Hepatic stellate cell (primary cell): ENCODE measurements at regions not wholly inside any gene's neighbourhood (a gene's known extent, or its start where the extent isn't known, plus 50 kb on each side); places are given as distances from the start of the nearest gene placed in this dataset.

Experiments
- DNase-seq: peaks from one replicate; pipeline ENCODE4 v3.0.0; 2011; ENCODE audit warnings: low spot score

GRCh38 chr13:93140912-93141311 is 85.7 kb upstream of the GPC6 start:
- no peak for DNase-seq

GRCh38 chr13:93144031-93144430 is 82.6 kb upstream of the GPC6 start:
- no peak for DNase-seq

DNA sequence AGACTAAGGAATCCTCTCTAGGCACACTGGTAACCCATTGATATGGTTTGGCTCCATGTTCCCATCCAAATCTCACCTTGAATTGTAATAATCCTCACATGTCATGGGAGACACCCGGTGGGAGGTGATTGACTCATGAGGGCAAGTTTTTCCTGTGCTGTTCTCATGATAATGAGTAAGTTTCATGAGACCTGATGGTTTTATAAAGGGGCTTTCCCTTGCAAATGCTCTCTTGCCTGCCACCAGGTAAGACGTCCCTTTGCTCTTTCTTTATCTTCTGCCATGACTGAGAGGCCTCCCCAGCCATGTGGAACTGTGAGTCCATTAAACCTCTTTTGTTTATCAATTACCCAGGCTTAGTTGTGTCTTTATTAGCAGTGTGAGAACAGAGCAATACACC is 81.4 kb upstream of the GPC6 start:
- DNase-seq = no peak

- peak; percentile 3 for DNase-seq
Observed at GRCh38 chr13:93146584-93147297, 79.9 kb upstream of the GPC6 start.

GRCh38 chr13:93147298-93147645 is 79.3 kb upstream of the GPC6 start:
- no peak for DNase-seq

DNA sequence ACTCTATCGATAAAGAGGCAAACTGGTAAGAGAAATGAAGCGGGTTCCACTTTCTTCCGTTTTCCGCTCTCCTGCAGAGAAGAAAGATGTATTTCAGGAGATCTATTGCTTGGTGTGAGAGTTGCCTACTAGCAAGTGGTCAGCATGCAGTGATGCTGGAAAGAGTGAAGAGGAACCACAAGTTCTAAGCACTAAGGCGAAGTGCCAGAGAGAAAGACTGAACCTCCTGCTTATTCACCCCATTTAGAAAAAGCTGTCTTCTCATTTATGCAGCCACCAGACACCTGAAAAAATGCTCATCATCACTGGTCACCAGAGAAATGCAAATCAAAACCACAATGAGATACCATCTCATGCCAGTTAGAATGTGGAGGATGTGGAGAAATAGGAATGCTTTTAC is 78.7 kb upstream of the GPC6 start:
- DNase-seq = no peak

GRCh38 chr13:93151277-93151676 is 75.3 kb upstream of the GPC6 start:
- DNase-seq = peak; percentile 7

GRCh38 chr13:93158565-93158964 is 68.0 kb upstream of the GPC6 start:
- no peak for DNase-seq

DNA sequence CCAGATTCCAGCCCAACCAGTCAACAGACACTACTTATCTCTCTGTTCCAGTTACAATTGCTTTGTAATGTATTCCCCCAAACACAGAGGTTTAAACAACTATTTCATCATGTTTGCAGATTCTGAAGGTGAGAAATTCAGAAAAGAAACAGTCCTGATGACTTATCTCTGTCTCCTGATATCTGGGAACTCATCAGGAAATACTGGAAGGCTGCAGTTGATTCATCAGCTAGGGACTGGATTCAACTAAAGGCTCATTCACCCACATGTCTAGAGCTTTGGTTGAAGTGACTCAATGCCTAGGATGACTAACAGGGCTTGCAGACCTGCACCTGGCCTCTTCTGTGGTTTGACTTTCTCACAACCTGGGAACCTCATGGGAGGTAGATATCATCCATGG is 56.6 kb upstream of the GPC6 start:
- peak; percentile 0 for DNase-seq

GRCh38 chr13:93172109-93172508 is 54.5 kb upstream of the GPC6 start:
- peak; percentile 0 for DNase-seq

GRCh38 chr13:93173654-93174053 is 53.0 kb upstream of the GPC6 start:
- DNase-seq = no peak

DNA sequence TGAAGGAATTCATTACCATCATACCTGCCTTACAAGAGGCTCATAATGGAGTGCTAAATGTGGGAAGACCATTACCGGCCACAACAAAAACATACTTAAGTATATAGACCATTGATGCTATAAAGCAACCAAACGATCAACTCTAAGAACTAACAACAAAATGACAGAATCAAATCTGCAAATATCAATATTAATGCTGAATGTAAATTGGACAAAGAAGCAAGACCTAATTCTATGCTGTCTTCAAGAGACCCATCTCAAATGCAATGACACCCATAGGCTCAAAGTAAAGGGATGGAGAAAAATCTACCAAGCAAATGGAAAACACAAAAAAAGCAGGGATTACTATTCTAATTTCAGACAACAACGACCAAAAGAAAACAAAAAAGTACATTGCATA is 52.3 kb upstream of the GPC6 start:
- DNase-seq = no peak
